Ovary (tissue), 7 donors: ENCODE measurements at regions not wholly inside any gene's neighbourhood (a gene's known extent, or its start where the extent isn't known, plus 50 kb on each side); places are given as distances from the start of the nearest gene placed in this dataset.

Source experiments
- DNase-seq, 5 donors: peaks; one replicate each; pipeline ENCODE4 v3.0.0-alpha.2; 2019 to 2020
- H3K27ac ChIP-seq, 2 donors: fragments of 200-600 bp; one replicate each; pipeline versions ENCODE4 v1.5.1 to v1.8.0; 2019 to 2022
- H3K27me3 ChIP-seq: fragments of 200-600 bp; one replicate; pipeline ENCODE4 v1.8.0; 2022
- H3K36me3 ChIP-seq: fragments of 200-600 bp; sonication (generic); one replicate; pipeline ENCODE4 v1.5.1; 2019
- H3K4me1 ChIP-seq: one replicate; pipeline ENCODE4 v1.8.1; 2013; ENCODE audit warnings: mild to moderate bottlenecking, moderate library complexity; ENCODE audit not compliant: insufficient read depth
- H3K4me3 ChIP-seq: fragments of 200-600 bp; sonication (generic); one replicate; pipeline ENCODE4 v1.5.1; 2017
- H3K9me3 ChIP-seq, 2 donors: fragments of 200-600 bp in 1 of 2; sonication (generic) in 1 of 2; one replicate each; pipeline versions ENCODE4 v1.5.1 to v1.8.1; 2013 to 2019; ENCODE audit warnings: mild to moderate bottlenecking in 1 of 2, moderate library complexity in 1 of 2
- CTCF ChIP-seq, 3 donors: fragments of 450-650 bp in 2 of 3; fragments of 200-600 bp in 1 of 3; IDR thresholded peaks; one replicate each; pipeline versions ENCODE4 v1.5.1 to v1.8.0; 2016 to 2022; ENCODE audit warnings: antibody characterized with exemption in 3 of 3, mild to moderate bottlenecking in 1 of 3
- EP300 ChIP-seq: sonication (generic); formaldehyde crosslinking; IDR thresholded peaks from one replicate; pipeline ENCODE4 v1.6.1; 2017; ENCODE audit warnings: antibody characterized with exemption
- POLR2A ChIP-seq: fragments of 450-650 bp; IDR thresholded peaks from one replicate; pipeline ENCODE4 v1.6.1; 2017; ENCODE audit warnings: antibody characterized with exemption, mild to moderate bottlenecking, moderate library complexity
- WGBS, 3 donors: extraction: QIAGEN DNeasy Blood & Tissue Kit in 1 of 3; methylation state at CpG; one replicate each; pipeline versions ENCODE4 v1.1.5 to v1.1.7; 2013 to 2017; 5-methylcytosine and 5-hydroxymethylcytosine counted together
- intact Hi-C, 4 donors: fragments of 100-400 bp; cut with DNase I; formaldehyde crosslinking; loops; one replicate each; pipeline versions ENCODE4 v1.11.0 to v1.15.1; 2022 to 2023
- donor health status: DM: no; HTN: no; CAD: no; lungs with moderate emphysema.
- donor health status: DM: no; HTN: no; CAD: no.
- donor health status: Bipolar disorder and iron deficiency.
- donor health status: DM: no; HTN: no; CAD: no.
- donor health status: DM: yes; HTN: yes; CAD: no.

GRCh38 chr21:39079617-39080016 is 103.6 kb downstream of the PSMG1 start:
- Histone ChIP-seq H3K9me3 (no peaks in the 10 kb centered on the region), H3K27ac (no peak overlapping the region), H3K4me3 (no peak overlapping the region), H3K36me3 (no peaks in the 10 kb centered on the region), H3K4me1 (peaks cover 4% of the 10 kb centered on the region), H3K27me3 (no peaks in the 10 kb centered on the region)
- no peak for DNase-seq
- TF ChIP-seq CTCF (IDR thresholded peaks at IDR 0.05) (no peak), EP300 (no peak), POLR2A (no peak)
- intact Hi-C loops = no loop called here
- WGBS, 3 donors = 68 to 75% (median 72%) methylated on average over 15 of the region's 15 CpGs

- Histone ChIP-seq H3K36me3 (no peaks in the 10 kb centered on the region), H3K27ac (no peak overlapping the region), H3K9me3 (no peaks in the 10 kb centered on the region), H3K4me3 (no peak overlapping the region), H3K27me3 (no peaks in the 10 kb centered on the region), H3K4me1 (peaks cover 4% of the 10 kb centered on the region)
- intact Hi-C loops = no loop called here
- TF ChIP-seq CTCF (IDR thresholded peaks at IDR 0.05) (no peak), EP300 (no peak), POLR2A (no peak)
- WGBS, 3 donors = 89 to 94% (median 90%) methylated on average over 5 of the region's 5 CpGs
- no peak for DNase-seq
Observed at GRCh38 chr21:39078322-39079065, 104.8 kb downstream of the PSMG1 start.

- no peak for DNase-seq
- H3K36me3 ChIP-seq = no peaks in the 10 kb centered on the region
- intact Hi-C loops = no loop called here
- no peak for TF ChIP-seq POLR2A
- no peak for TF ChIP-seq CTCF (IDR thresholded peaks at IDR 0.05)
- no peak for TF ChIP-seq EP300
- 69 to 87% (median 76%) methylated on average over 3 of the region's 3 CpGs for WGBS, 3 donors
- no peak overlapping the region for H3K27ac ChIP-seq
- no peaks in the 10 kb centered on the region for H3K9me3 ChIP-seq
- H3K27me3 ChIP-seq = no peaks in the 10 kb centered on the region
- peaks cover 1% of the 10 kb centered on the region for H3K4me1 ChIP-seq
- no peak overlapping the region for H3K4me3 ChIP-seq
Observed at GRCh38 chr21:39077876-39078275, 105.4 kb downstream of the PSMG1 start.

GRCh38 chr21:39074508-39074907 is 108.7 kb downstream of the PSMG1 start:
- H3K27ac ChIP-seq = no peak overlapping the region

More at GRCh38 chr21:39074508-39074907, 108.7 kb downstream of the PSMG1 start:
- Histone ChIP-seq H3K4me1 (peaks cover 4% of the 10 kb centered on the region), H3K27me3 (no peaks in the 10 kb centered on the region), H3K4me3 (no peak overlapping the region), H3K9me3 (no peaks in the 10 kb centered on the region), H3K36me3 (no peaks in the 10 kb centered on the region)
- no peak for DNase-seq
- TF ChIP-seq POLR2A (no peak), EP300 (no peak), CTCF (IDR thresholded peaks at IDR 0.05) (no peak)
- intact Hi-C loops = no loop called here
